ENCODE measurements at regions not wholly inside any gene's neighbourhood (a gene's known extent, or its start where the extent isn't known, plus 50 kb on each side); places are given as distances from the start of the nearest gene placed in this dataset.
"Not testable (repeated sequence)": the region's sequence is repeated elsewhere in the genome, so short reads cannot be mapped to it uniquely, and the experiment has no call there.

DNA sequence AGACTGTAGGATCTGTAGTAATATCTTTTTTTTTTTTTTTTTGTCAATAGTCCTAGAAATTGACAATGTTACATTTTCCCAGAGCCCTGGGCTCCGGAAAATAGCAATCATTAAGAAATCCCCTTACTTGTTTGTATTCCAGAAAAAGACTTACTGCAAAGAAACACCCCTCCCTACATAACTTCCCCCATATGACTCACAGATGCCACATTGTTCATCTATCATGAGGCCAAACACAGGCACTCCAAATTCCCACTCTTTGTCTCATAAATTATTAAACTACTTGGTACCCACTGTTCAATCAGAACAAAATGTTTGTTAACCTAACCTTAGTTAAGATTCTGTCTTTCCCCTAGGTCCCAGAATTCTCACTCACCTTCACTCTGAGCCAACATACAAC lies 53.5 kb downstream of the TEX51 start:
- DNase-seq (ENCODE audit: low spot score), result no peak

DNA sequence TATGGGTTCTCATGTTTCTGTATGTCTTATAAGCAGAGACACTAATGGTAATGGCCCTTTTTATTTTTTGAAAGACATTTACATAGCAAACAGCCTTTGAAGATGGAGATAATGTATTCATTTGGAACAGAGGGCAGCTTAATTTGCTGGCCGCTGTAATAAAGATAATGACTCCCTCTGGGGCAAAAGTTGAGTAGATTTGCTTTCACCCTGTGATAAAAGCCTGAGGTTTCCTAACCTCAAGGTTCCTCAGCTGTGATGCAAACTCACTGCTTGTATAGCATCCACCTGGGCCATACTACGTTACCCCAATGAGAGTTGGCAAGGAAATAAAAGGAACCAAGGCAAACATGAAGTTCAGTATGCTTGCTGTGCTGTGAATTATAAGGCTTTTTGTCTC lies 54.8 kb downstream of the TEX51 start:
- no peak for DNase-seq (ENCODE audit: low spot score)

GRCh38 chr2:126954831-126955230 lies 56.1 kb downstream of the TEX51 start:
- no peak for DNase-seq (ENCODE audit: low spot score)

DNA sequence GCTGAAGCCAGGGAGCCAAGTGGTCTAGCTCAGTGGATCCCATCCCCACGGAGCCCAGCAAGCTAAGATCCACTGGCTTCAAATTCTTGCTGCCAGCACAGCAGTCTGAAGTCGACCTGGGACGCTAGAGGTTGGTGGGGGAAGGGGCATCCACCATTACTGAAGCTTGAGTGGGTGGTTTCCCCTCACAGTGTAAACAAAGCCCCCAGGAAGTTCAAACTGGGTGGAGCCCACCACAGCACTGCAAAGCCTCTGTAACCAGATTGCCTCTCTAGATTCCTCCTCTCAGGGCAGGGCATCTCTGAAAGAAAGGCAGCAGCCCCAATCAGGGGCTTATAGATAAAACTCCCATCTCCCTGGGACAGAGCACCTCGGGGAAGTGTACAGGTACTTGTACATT lies 58.1 kb downstream of the TEX51 start:
- DNase-seq (ENCODE audit: low spot score), result peak; percentile 29

DNA sequence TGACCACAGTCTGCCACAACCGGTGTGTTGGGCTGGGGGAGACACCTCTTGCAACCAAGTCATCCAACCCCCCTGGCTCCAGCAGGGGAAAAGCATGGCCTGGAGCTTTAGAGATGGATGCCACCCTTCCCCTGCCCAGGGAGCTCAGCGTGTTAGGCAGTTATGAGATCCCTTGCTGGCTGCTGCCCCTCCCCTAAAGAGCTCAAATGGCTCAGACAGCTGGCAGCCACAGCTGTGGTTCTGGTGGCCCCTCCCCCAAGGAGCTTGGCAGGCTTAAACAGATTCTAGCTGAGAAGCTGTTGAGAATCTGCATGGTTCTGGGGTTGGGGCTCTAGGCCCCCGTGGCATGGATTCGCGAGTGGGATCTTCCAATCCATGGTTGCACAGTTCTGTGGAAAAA lies 64.7 kb downstream of the TEX51 start:
- no peak for DNase-seq (ENCODE audit: low spot score)

DNA sequence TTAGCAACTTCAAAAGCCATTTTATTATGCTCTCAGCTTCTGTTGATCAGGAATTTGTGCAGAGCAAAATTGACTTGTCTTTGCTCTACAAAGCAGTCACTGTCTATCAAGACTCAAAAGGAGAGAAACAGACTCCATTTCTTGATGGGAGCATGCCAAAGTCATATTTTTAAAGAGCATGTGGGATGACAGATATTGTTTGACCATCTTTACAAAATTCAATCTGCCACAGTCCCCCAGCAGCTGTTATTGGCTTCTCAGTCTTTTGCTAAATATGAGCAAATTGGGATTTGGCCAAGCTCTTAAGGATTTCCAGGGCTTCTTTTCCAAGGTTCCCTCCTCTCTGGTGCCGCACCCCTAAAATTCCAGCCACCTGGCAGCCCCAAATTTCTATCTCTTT lies 67.9 kb downstream of the TEX51 start:
- no peak for DNase-seq (ENCODE audit: low spot score)

DNA sequence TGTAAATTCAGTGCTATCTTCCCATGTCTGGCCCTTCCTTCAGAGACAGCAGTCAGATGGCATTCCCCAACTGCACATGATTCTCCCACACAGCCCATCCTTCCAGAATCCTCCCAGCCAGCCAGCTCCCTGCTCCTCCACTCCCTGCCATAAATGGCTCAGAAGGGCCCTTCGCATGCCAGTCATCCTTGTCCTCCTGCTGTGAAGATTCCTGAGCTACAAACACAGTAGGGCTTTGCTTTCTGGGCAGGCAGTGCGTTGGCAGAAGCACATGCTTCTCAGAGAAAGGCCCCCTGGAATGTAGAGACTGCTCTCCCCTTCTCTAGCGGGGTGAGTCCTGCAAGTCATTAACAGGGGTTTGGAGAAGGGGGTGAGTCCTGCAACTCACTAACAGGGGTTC lies 71.9 kb downstream of the TEX51 start:
- peak; percentile 42 for DNase-seq (ENCODE audit: low spot score)

DNA sequence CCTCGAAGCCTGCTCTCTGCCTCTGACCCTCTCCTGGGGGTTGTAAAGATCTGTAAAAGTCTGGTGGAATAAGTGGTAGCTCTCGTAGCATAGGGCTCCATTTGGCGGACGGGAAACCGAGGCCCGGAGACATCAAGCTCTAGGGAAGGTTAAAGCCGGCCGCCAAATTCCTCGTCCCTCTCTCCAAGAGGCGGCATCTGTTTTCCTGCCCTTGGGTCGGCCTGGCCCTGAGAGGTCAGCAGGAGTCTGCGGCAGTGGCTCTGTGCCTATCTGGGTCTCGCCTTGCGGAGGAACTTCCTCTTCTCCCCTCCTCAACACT lies 72.4 kb downstream of the TEX51 start:
- no peak for DNase-seq (ENCODE audit: low spot score)

DNA sequence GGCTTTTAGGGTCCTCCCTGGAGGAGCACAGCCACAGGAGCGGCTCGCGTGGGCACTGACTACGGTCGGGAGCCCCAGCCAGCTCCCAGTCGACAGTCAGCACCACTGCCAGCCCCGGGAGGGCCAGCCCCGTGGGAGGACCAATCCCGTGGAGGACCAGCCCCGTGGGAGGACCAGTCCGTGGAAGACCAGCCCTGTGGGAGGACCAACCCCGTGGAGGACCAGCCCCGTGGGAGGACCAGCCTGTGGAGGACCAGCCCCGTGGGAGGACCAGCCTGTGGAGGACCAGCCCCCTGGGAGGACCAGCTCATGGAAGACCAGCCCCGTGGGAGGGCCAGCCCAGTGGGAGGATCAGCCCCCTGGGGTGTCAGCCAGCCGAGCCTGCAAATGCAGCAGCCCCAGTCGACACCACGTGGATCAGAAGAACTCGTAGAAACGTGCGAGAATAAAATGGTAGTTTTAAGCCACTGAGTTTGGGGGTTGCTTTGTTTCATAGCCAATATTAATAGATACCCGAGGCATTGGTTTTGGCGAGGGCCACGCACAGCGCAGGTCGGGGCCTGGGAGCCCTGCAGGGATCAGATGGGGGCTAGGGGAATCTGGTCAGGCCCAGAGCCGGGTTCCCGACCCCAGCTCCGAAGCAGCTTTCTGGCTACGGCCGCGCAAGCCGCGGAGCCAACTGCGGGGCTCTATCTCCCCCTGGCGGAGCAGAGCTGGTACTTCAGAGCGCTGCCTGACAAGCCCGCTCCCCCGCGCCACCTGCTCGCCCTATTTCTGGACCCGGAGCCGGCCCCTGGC lies 73.0 kb downstream of the TEX51 start:
- DNase-seq (ENCODE audit: low spot score), result peak; percentile 88

GRCh38 chr2:126972279-126972626 lies 73.6 kb downstream of the TEX51 start:
- no peak for DNase-seq (ENCODE audit: low spot score)

DNA sequence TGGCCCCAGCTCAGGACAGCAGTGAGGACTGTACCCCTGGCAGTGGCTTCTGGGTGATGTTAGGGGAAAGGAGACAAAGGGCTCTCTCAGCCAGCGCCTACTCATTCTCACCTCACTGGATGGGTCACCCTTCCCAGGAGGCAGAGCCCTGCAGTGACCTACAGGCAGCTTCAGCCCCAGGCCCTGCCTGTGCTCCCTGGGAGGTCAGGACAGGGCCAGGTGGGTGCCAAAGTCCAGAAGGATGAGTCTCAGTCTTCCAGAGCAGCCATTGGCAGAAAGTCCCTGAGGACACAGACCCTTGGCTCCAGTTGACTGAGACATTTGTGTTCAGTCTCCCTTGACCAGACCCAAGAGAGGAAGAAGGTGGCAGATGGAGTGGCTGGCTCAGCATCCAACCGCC lies 75.1 kb downstream of the TEX51 start:
- DNase-seq (ENCODE audit: low spot score), result no peak

DNA sequence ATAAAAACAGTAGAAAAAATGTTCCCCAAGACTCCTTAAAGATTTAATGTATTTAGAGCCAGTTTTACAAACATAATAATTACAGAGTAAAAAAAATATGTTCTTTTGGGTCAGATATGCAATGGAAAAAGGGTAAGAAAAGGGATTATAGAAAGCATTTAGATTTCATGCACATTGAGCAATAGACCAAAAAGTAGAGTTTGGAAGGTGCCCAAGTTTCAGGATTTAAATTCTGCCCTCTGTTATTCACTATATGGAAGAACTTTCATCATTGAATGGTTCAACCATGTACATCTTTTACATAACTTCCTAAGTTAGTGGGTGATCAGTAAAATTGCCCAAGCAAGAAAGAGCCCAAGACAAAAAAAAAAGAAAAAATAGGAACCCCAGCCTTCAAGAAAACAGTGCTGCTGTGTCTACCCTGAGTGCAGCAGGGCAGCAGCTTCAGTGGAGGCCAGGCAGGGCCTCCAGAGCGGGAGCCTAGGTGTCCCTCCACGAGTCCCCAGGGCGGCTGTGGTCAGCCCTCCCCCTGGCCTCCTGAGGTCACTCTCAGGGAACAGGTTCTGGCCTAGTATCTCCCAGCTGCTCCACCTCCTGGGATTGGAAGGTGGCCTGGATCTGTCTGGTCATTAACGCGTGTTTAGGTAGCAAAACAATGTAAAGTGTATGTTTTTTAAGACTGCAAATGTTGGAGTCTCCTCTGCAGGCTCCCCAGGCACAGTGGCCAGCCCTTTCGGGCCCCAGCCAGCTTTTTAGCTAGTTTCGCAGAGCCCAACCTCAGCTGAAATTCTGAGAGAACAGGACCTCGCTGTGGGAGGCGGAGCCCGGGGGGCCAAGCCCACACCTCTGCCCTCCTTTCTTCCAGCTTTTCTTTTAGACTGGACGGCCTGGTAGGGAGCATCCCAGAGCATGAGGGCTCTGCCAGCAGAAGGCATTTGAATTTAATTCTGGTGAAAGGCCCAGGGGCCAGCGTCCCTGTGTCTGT lies 77.3 kb downstream of the TEX51 start:
- DNase-seq (ENCODE audit: low spot score), result peak; percentile 47

DNA sequence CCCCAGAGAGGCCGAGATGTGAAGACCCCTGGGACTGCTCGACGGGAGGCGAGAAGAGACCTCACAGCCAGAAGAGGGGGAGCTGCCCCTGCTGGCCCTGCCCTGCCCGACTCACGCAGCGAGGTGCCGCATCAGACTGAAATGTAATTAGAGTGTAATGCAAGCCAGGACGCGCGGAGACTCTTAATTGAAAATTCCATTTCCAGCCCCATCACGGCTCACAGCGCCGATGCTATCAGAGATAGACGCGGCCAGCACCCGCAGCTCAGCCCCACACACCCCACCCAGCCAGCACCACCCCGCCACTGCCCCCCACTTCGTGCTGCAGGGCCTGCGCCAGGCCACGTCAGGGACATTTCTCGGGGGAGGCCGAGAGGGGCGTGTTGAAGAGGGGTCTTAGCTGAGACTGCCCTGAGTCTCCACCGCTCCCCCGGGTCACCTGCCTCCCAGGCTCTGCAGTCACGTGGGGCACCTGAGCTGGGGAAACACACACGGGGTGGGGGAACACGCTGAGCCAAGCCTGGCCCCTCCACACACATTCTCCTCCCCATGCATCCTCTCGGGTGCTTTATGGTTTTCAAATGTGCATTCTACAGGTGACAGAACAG lies 78.1 kb downstream of the TEX51 start:
- DNase-seq (ENCODE audit: low spot score), result no peak

DNA sequence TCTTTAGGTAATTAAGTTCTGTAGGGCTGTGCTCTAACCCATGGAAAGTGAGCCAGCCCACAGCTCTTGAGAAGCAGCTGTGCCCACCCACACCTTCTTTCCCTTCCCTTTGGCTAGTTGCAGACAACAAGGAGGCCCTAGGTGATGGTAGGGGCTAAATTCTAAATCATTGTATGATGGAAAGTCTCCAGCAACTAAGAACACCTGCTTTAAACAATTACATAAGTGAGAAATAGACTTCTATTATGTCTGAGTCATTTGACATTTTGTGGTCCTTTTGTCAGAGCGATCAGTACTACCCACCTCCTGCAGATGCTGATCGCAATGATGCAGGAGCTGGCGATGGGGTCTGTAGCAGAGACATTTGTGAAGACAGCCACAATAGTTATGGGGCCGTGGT lies 79.6 kb downstream of the TEX51 start:
- DNase-seq (ENCODE audit: low spot score), result no peak

- no peak for DNase-seq (ENCODE audit: low spot score)
These were observed 80.6 kb downstream of the TEX51 start for GRCh38 chr2:126979039-126980003.

GRCh38 chr2:126981476-126981875 lies 82.8 kb downstream of the TEX51 start:
- no peak for DNase-seq (ENCODE audit: low spot score)

DNA sequence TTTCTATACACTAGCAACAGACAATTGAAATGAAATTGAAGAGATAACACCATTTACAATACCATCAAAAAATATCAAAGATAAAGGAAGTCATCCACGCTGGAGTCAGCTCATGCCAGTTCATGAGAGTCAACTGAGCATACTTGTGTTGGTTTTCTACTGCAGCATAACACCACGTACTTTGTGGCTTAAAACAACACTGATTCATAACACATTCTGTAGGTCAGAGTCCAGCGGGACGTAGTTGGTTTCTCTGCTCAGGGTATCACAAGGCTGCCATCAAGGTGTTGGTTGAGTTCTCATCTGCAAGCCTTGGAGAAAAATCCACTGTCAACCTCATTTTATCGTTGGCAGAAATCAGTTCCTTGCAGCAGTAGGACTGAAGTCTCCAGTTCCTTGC lies 84.2 kb downstream of the TEX51 start:
- DNase-seq (ENCODE audit: low spot score), result no peak

GRCh38 chr2:126986631-126987187 lies 88.0 kb downstream of the TEX51 start:
- no peak for DNase-seq (ENCODE audit: low spot score)

DNA sequence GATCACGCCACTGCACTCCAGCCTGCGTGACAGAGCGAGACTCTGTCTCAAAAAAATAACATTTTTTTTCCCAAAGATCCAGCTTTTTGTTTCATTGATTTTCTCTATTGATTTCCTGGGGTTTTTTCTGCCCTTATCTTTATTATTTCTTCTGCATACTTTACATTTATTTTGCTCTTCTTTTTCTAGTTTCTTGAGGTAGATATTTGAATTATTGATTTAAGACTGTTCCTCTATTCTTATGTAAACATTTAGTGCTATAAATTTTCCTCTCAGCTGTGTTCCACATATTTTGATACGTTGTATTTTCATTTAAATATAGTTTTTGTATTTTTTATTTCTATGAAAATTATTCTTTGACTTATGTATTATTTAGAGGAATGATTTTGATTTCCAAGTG lies 89.8 kb downstream of the TEX51 start:
- DNase-seq (ENCODE audit: low spot score), result no peak

- not testable (repeated sequence) for DNase-seq (ENCODE audit: low spot score)
These were observed 90.4 kb downstream of the TEX51 start for GRCh38 chr2:126989064-126989463.

- DNase-seq (ENCODE audit: low spot score), result no peak
These were observed 91.5 kb downstream of the TEX51 start for GRCh38 chr2:126990200-126990599.
